HG03571 (cell line): ENCODE measurements at regions not wholly inside any gene's neighbourhood (a gene's known extent, or its start where the extent isn't known, plus 50 kb on each side); places are given as distances from the start of the nearest gene placed in this dataset.

ENCODE experiments used
- ATAC-seq: cut with Tn5 transposase; IDR thresholded peaks from one replicate; pipeline ENCODE4 v1.9.1; 2021; ENCODE audit not compliant: unreplicated experiment

GRCh38 chr20:7687065-7687464, 253.2 kb downstream of the HAO1 start:
- ATAC-seq, result no peak

GRCh38 chr20:7689151-7689550, 251.1 kb downstream of the HAO1 start:
- no peak for ATAC-seq

- no peak for ATAC-seq
Observed at GRCh38 chr20:7691647-7692269, 248.5 kb downstream of the HAO1 start.

- no peak for ATAC-seq
Observed at GRCh38 chr20:7692478-7692877, 247.8 kb downstream of the HAO1 start.

- no peak for ATAC-seq
Observed at GRCh38 chr20:7693761-7694160, 246.5 kb downstream of the HAO1 start.

GRCh38 chr20:7695051-7695495, 245.2 kb downstream of the HAO1 start:
- ATAC-seq, result no peak

GRCh38 chr20:7695635-7696034, 244.6 kb downstream of the HAO1 start:
- no peak for ATAC-seq

GRCh38 chr20:7696311-7696710, 243.9 kb downstream of the HAO1 start:
- ATAC-seq, result no peak

- no peak for ATAC-seq
Observed at GRCh38 chr20:7702141-7702540, 238.1 kb downstream of the HAO1 start.

- ATAC-seq, result no peak
Observed at GRCh38 chr20:7703551-7703961, 236.7 kb downstream of the HAO1 start.

- ATAC-seq, result no peak
Observed at GRCh38 chr20:7703996-7704395, 236.3 kb downstream of the HAO1 start.

GRCh38 chr20:7708112-7708511, 232.1 kb downstream of the HAO1 start:
- no peak for ATAC-seq

GRCh38 chr20:7708782-7709181, 231.5 kb downstream of the HAO1 start:
- no peak for ATAC-seq

- ATAC-seq, result no peak
Observed at GRCh38 chr20:7710440-7710839, 229.8 kb downstream of the HAO1 start.

- no peak for ATAC-seq
Observed at GRCh38 chr20:7712661-7713060, 227.6 kb downstream of the HAO1 start.

GRCh38 chr20:7714549-7714948, 225.7 kb downstream of the HAO1 start:
- no peak for ATAC-seq

- ATAC-seq, result no peak
Observed at GRCh38 chr20:7716286-7716972, 223.8 kb downstream of the HAO1 start.

GRCh38 chr20:7722564-7722963, 217.7 kb downstream of the HAO1 start:
- no peak for ATAC-seq

GRCh38 chr20:7723284-7723683, 217.0 kb downstream of the HAO1 start:
- ATAC-seq, result no peak

GRCh38 chr20:7728338-7728737, 211.9 kb downstream of the HAO1 start:
- no peak for ATAC-seq

- no peak for ATAC-seq
Observed at GRCh38 chr20:7734216-7734615, 206.0 kb downstream of the HAO1 start.

GRCh38 chr20:7736336-7736735, 203.9 kb downstream of the HAO1 start:
- no peak for ATAC-seq

GRCh38 chr20:7741866-7742265, 198.4 kb downstream of the HAO1 start:
- no peak for ATAC-seq
